GM18507 (cell line): ENCODE measurements at regions not wholly inside any gene's neighbourhood (a gene's known extent, or its start where the extent isn't known, plus 50 kb on each side); places are given as distances from the start of the nearest gene placed in this dataset.
"Not testable (repeated sequence)": the region's sequence is repeated elsewhere in the genome, so short reads cannot be mapped to it uniquely, and the experiment has no call there.

Experiments used
- DNase-seq: peaks from one replicate; pipeline ENCODE4 v3.0.0; 2011; ENCODE audit warnings: low read depth; ENCODE audit not compliant: insufficient read length; ENCODE audit errors: extremely low spot score
- FAIRE-seq: peaks from 2 replicates; lab custom pipeline; 2011; peaks lifted over from hg19 to GRCh38; lab: Jason Lieb, UNC

DNA sequence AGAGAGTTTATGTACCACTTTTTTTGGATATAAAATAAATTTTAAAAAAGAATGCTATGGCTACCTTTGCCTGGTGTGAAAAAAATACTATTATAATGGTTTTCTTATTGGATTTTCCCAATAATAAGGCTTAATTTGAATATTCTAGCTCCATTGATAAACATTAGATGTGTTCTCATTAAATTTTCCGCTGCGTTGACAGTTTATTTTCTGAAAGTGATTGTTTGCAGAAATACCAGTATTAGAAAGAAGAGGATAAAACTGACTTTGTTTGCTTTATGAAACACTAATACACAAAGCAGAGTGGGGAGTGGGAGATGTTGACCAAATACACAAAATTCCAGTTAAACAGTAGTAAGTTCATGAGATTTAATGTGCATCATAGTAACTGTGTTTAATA is 433.3 kb upstream of the TMEFF2 start:
- no peak for FAIRE-seq

DNA sequence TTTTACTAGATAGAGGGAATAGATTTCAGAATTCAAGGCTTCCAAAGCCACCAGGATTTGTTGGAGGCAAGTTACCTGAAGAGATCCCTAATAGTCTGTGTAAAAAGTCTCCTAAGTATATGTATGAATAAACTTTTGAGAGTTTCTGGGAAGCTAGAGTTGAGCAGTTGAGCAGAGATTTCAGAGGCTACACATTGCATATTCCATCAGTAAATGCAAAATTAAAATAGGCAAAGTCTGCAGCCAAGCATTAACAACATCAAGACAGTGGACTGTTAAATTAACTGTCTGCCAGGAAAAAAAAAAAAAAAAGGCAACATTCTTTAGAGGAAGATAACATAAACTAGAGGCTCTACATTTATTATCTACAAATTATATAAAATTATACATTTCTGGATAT is 420.4 kb upstream of the TMEFF2 start:
- FAIRE-seq (no peak), DNase-seq (no peak)

More for the DNA sequence above, 433.3 kb upstream of the TMEFF2 start:
- no peak for DNase-seq

DNA sequence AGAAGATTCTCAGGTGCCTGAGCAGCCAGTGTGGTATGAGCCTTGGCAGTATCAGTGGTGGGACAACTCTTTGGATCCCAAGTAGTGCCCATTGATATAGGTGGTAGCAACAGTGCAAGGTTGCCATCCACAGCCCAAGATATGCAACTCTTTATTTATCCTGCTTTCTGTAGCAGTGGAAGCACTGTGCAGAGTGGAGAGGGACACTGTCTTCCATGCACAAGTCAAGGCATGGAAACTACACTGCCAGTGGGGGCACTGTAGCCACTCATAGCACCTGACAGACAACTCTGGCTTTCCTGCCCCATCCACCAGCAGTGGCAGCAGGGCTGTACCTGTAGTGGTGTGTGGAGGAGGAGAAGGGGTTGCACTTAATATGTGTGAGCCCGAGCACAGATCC is 409.6 kb upstream of the TMEFF2 start:
- DNase-seq: no peak
- FAIRE-seq: no peak

DNA sequence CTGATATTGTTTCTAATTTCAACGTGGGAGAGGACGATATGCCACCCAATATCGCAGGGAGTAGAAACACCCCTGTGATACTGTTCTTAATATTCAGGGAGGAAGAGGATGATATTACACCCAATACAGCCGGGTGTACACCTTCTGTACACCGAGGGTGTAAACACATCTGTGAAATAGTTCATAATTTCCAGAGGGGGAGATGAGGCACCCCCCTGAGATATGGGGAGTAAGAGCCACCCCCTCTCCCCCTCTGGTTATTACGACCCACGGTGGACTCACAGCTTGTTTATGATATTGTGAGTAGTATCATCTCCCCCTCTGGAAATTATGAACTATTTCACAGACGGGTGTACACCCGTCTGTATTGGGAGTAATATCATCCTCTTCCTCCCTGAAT is 403.9 kb upstream of the TMEFF2 start:
- not testable (repeated sequence) for DNase-seq, FAIRE-seq

DNA sequence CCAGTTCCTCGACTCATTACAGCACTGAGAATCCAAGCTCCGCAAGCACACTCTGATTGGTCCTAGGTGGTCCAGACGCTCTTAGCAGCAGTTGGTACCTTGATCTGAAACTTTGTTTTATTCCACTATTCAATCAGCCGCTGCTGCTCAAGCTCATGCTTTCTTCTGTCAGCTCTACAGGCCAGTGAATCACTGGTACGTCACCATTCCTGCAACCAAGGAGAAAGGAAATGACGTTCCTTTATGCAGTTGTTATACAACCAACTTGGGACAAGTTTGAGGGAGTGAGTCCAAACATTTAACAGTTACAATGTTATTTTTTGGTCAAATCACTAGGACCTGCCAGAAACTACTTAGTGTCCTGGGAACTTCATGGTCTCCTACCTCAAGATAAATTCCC is 398.8 kb upstream of the TMEFF2 start:
- DNase-seq (no peak), FAIRE-seq (no peak)

DNA sequence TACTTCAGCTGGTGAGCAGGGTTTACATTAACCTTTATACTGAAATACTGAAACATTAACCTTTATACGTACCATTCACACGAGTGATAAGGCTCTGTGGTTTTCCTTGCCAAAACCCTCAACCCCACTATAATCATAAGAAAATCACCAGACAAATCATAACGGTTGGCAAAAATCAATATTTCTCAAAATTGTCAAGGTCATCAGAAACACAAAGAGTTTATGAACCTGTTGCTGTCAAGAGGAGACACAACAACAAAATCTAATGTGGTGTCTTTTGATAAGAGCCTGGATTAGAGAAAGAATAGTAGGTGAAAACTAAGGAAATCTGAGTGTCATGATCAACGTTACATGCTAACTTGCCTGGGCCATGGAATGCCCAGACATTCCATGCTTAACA is 396.9 kb upstream of the TMEFF2 start:
- no peak for DNase-seq
- FAIRE-seq: no peak

DNA sequence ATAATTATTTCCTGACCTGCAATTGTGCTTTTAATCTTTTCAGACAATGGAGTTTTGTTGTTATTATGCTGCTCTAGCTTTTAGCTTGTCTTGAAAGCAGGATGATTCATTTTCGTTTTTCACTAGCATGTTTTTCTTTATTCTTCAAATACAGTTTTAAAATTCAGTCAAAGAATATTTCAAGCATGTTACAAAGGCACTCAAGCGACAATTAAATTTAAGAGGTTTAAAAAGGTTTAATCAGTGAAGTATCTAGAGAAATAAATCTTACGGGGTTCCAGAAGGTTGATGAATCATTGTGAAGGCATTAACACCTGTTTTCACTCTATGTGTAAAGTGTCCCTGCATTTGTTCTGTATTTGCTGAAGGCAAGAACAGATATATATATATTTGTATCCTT is 390.7 kb upstream of the TMEFF2 start:
- DNase-seq (no peak), FAIRE-seq (no peak)

DNA sequence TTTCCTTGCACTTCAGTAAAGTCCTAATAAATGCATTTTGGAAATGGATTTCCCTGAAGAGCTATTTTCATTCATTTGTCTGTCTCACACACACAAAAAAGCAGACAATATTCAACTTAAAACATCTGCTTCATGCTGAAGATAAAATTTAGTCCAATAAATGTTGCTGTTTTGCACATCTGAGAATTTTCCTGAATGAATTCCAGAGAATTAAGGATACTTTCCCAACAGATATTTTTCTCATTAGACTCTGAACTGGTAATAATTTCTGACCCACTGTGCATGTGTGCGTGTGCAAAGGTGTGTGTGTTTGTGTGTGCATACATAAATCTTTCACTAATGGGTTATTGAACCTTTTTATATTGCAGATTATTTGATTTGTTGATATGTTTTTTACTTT is 390.2 kb upstream of the TMEFF2 start:
- DNase-seq: no peak
- no peak for FAIRE-seq

DNA sequence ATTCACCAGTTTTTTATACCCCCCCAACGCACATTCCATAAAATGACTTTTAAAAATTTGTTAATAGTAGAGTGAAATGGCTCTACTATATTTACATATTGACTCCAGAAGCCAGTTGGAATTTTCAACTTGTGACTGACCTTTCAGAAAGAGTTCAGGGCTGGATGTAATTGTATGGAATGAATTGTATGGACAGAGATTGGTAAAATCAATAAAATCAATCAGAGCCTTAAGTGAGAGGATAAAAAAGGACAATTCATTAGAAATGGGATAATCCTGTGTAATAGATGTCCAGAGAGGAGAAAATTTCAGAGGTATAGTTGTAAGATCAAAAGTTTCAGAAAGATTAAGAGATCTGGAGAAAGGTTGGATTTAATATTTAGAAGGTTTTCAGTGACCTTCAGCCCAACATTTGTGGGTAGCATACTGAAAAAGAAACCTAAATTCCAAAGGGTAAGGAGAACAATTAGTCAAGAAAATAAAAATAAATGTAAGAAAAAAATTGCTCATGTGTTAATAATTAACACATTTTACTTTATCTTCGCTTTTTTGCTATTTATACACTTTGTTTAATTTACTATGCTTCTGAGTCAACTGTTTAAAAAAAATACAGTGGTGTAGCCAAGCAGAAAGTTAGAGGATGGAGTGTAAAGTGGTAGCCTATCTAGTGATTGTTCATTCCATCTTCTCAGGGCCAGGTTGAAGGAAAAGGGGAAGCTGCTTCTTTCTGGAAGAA is 385.4 kb upstream of the TMEFF2 start:
- no peak for FAIRE-seq
- DNase-seq: no peak

DNA sequence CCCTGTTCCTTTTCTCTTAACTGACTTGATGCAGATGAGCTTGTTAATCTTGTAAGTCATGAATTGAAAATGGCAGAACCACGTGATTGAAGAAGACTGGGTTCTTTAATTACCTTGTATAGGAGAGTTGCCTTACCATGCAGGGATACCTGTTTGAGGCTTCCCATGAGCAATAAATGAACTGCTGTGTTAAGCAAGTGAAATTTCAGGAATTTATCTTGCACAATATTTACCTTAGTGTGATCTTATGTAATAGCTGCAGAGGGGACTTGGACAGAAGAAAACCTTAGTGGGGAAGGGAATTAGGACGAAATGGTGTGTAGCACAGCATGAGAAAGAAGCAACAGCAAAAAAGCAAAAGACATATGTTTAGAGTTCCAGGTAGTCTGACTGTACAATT is 384.0 kb upstream of the TMEFF2 start:
- no peak for DNase-seq

DNA sequence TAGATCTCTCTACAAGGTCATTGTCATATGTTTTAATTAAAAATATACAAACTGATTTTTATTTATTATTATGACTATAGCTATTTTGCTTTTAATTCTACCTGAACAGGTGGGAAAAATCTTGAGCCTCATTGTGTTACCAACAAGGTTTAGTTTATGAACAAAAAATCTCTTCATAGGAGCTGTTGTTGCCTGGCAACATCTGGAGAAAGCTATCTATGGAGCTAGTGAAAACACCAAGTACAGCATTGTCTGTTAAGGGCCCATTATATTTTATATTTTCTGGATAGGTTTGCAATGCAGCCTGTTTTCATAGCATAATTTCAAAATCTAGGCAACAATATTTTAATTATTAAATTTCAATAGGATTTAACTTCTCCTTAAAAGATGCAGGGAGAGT is 383.0 kb upstream of the TMEFF2 start:
- DNase-seq: no peak
- FAIRE-seq: no peak

More for the DNA sequence above, 384.0 kb upstream of the TMEFF2 start:
- FAIRE-seq: no peak

DNA sequence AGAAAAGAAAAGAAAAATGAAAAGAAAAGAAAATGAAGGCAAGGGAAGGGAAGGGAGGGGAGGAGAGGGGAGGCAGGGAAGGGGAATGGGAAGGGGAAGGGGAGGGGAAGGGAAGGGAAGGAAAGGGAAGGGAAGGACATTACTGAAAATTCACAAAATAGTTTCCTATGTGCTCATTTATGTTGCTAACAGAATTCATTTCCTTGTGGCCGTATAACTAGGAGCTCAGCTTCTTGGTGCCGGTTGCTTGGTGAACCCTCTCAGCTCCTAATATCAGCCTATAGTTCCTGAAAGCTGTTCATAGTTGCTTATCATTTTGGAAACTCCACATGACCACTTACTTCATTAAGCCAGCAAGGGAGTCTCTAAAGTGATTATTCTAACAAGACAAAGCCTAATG is 379.8 kb upstream of the TMEFF2 start:
- no peak for DNase-seq
- FAIRE-seq: no peak

DNA sequence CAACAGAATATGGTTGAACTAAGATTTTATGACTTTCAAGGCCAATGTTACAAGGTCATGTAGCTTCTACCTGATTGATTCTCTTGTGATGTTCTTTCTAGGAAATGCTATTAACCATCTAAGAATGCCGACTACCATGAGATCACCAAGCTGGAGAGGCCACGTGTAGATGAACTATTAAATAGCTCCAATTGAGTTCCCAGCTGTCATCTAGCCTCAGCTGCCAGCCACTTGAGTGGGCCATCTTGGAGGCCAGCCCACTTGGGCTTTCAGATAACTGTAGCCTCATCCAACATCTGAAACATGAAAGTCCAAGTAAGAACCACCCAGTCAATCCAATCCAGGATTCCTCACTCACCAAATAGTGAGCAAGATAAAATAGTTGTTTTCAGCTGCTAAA is 376.9 kb upstream of the TMEFF2 start:
- no peak for FAIRE-seq
- DNase-seq: no peak

DNA sequence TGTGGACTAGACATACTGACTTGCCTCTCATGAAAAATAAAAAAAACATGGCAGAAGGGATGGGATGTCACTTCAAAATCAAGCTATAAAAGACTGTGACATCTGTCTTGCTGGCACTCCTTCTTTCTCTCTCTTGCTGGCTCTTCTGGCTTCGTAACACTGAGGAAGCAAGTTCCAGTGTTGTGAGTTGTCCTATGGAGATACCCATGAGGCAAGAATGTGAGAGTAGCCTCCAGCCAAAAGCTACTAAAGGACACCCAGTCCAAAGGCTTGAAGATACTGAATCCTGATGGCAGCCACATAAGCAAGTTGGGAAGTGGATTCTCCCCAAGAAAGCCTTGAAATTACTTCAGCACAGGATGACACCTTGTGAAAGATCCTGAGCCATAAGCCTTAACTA is 376.1 kb upstream of the TMEFF2 start:
- FAIRE-seq: no peak
- DNase-seq: no peak

DNA sequence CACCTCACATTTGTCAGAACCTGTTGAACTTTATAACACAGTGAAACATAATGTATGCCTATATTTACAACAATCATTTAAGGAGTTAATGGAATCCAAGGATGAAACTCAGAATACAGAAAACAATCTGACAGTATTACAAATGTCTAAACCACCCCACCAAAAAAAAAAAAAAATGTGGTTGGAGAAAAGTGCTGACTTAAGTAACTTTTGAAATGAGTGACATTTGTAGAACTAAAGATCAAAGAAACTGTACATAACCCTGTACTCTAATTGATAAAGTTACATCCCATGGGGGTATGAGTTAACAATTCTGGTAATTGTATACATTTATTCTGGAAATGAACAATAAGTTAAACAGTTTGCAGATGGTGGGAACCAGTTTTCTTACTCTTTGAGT is 372.1 kb upstream of the TMEFF2 start:
- DNase-seq: no peak
- no peak for FAIRE-seq

DNA sequence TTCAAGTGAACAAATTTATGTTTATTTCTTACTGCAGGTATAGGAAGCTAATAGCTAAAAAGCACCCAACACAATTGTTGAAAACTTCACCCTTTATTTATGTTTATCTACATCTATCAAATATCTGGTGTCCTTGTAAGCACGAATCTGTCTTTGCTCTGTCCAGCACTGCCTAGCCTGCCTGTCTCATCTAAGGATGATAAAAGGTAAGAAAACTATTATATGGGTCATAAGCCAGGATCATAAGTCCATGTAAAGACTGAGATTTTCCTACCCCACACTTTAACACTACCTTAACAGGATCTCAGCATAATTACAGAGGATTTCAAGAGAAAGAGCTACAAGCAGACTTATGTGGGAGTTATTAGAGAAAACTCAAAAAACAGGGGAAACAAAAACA is 365.6 kb upstream of the TMEFF2 start:
- FAIRE-seq (no peak), DNase-seq (no peak)

DNA sequence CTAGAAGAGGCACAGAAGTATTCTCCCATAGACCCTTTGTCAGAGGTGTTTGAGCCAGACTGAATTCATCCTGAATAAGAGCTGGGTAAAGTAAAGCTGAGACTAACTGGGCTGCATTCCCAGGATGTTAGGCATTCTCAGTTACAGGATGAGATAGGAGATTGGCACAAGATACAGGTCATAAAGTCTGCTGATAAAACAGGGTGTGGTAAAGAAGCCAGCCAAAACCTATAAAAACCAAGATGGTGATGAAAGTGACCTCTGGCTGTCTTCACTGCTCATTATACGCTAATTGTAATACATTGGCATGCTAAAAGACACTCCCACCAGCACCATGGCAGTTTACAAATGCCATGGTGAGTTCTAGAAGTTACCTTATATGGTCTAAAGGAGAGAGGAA is 364.9 kb upstream of the TMEFF2 start:
- FAIRE-seq (no peak), DNase-seq (no peak)

DNA sequence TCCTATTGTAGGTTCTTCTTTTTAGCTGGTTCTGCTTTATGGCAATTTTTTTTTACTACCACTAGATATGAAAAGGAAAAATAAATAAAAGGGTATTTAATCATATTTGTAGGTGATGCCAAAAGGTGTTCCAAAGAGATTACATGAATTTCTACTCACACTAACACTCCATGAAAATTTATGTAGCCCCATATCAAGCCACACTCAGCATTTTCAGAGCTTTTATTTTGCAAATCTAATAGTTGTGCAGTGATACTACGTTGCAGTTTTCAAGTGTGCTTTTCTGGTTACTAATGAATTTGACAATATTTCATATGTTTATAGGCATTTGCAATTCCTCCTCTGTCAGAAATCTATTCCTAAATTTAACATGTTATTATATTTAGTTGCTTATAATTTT is 363.9 kb upstream of the TMEFF2 start:
- FAIRE-seq (no peak), DNase-seq (no peak)

DNA sequence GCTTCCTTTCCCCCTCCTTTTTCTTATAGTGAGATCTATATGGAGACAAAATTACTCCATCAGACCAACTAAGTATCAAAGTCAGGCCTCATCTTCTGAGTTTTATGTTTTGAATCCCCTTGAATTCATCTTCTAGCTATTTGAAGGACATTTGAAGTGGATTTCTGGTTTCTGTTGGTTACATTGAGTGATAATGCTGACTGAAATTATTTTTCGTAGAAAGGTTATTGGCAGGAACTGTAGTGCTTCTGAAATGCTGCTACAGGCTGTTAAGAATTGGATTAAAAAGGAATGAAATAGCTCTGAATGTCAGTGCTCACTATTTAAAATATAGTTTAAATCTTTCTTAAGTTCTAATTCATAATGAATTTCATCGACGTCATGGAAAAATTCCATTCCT is 361.0 kb upstream of the TMEFF2 start:
- FAIRE-seq: no peak
- DNase-seq: no peak

DNA sequence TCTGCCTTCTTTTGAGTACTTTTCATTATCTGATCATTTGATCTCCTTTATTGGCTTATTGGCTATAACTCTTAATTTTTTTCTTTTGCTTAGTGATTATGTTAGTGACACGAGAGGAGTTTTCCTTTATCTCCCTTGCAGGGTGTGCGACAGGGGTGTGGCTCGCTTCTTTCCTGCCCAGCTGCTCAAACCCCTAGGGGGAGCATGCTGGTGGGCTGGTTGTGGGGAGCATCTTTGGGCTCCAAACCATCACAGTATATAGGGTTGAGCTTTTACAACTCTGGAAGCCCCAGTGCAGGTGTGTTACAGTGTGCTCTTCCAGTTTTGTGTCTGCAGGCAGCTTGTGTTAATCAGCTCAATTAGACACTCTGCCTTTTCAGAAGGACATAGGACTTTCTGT is 357.0 kb upstream of the TMEFF2 start:
- DNase-seq (no peak), FAIRE-seq (no peak)

DNA sequence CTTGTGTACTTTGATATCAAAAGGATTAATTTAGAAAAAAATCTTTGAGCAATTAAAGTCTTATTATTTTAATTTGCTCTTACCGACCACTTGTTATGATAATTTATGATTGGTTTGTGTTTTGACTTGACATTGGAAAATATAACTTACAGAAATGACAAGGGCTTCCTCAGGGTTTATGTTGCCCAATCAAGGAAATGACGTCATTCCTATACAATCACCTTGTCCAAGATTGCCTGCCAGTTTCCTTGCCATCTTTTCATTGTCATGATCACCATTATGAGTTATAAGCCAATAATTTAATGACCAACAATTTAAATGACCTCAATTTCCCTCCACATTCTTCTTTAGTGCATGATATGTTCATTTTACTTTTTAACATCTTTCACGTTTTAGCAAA is 351.8 kb upstream of the TMEFF2 start:
- DNase-seq (no peak), FAIRE-seq (no peak)

DNA sequence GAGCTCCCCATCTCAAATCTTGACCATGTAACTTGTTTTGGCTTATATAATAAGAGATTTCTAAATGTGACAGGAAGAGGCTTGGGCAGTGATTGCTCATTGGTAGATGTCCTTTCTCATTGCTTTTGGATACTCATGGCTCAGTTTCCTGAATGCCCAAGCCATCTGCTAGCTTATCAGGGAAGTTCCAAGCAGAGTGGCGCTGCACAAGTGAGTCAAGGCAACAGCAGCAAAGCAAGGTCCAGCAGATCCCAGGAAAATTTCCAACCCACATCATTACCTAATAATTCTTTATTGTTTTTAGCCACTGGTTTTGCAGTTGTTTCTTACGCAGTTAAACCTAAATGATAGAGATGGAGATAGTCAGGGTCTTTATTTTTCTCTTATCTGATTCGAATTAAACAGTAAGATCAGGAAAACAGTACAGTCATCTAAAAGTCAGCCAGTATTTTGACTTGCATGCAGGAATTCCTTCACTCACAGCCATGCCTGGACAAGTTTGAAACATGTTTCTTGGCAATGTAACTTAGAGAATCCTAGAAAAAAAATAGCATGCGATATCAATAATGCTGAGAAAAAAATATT is 349.7 kb upstream of the TMEFF2 start:
- FAIRE-seq (no peak), DNase-seq (no peak)
